GM12892 (cell line): ENCODE measurements at regions not wholly inside any gene's neighbourhood (a gene's known extent, or its start where the extent isn't known, plus 50 kb on each side); places are given as distances from the start of the nearest gene placed in this dataset.
"Not testable (repeated sequence)": the region's sequence is repeated elsewhere in the genome, so short reads cannot be mapped to it uniquely, and the experiment has no call there.

Experiments
- DNase-seq: peaks from one replicate; pipeline ENCODE4 v3.0.0; 2011; ENCODE audit not compliant: insufficient read length
- FAIRE-seq: peaks from 2 replicates; lab custom pipeline; 2011; peaks lifted over from hg19 to GRCh38; lab: Jason Lieb, UNC
- POLR2A ChIP-seq: IDR thresholded peaks from 2 replicates; pipeline ENCODE4 v1.6.1; 2011; ENCODE audit warnings: low read depth, low read length, control low read depth
- POLR2AphosphoS5 ChIP-seq: IDR thresholded peaks from 2 replicates; pipeline ENCODE4 v1.6.1; 2011; ENCODE audit warnings: low read depth, low read length, control low read depth
- TAF1 ChIP-seq: IDR thresholded peaks from 2 replicates; pipeline ENCODE4 v1.6.1; 2011; ENCODE audit warnings: low read depth, mild to moderate bottlenecking, control low read depth, low read length, borderline replicate concordance

- TF ChIP-seq TAF1: no peak
- TF ChIP-seq POLR2AphosphoS5: no peak
- FAIRE-seq (no peak), DNase-seq (no peak)
Measured at GRCh38 chr17:34055606-34056005, 199.5 kb upstream of the CCL2 start.

- no peak for TF ChIP-seq POLR2AphosphoS5
- TF ChIP-seq TAF1: no peak
- TF ChIP-seq POLR2A: no peak
- FAIRE-seq (no peak), DNase-seq (no peak)
Measured at GRCh38 chr17:34059423-34060220, 195.5 kb upstream of the CCL2 start.

GRCh38 chr17:34066528-34066927, 188.6 kb upstream of the CCL2 start:
- no peak for FAIRE-seq
- no peak for DNase-seq
- no peak for TF ChIP-seq POLR2AphosphoS5
- TF ChIP-seq POLR2A: no peak
- no peak for TF ChIP-seq TAF1

- FAIRE-seq (no peak), DNase-seq (no peak)
- TF ChIP-seq POLR2AphosphoS5 (no peak), POLR2A (no peak), TAF1 (no peak)
Measured at GRCh38 chr17:34067011-34067410, 188.1 kb upstream of the CCL2 start.

- no peak for TF ChIP-seq POLR2AphosphoS5
- no peak for TF ChIP-seq TAF1
- TF ChIP-seq POLR2A: no peak
- FAIRE-seq (no peak), DNase-seq (no peak)
Measured at GRCh38 chr17:34068571-34068970, 186.5 kb upstream of the CCL2 start.

GRCh38 chr17:34070712-34071111, 184.4 kb upstream of the CCL2 start:
- DNase-seq (no peak), FAIRE-seq (no peak)
- TF ChIP-seq POLR2A (no peak), POLR2AphosphoS5 (no peak), TAF1 (no peak)

- FAIRE-seq (no peak), DNase-seq (no peak)
- TF ChIP-seq TAF1 (no peak), POLR2A (no peak), POLR2AphosphoS5 (no peak)
Measured at GRCh38 chr17:34071886-34072420, 183.1 kb upstream of the CCL2 start.

- DNase-seq: no peak
- TF ChIP-seq TAF1 (no peak), POLR2AphosphoS5 (no peak), POLR2A (no peak)
- no peak for FAIRE-seq
Measured at GRCh38 chr17:34075076-34075475, 180.0 kb upstream of the CCL2 start.

GRCh38 chr17:34076743-34077631, 178.1 kb upstream of the CCL2 start:
- TF ChIP-seq POLR2A (no peak), TAF1 (no peak), POLR2AphosphoS5 (no peak)
- DNase-seq: no peak
- FAIRE-seq: no peak

- peak; percentile 6 for DNase-seq
- TF ChIP-seq POLR2AphosphoS5 (no peak), POLR2A (no peak), TAF1 (no peak)
- FAIRE-seq: no peak
Measured at GRCh38 chr17:34081269-34081668, 173.8 kb upstream of the CCL2 start.

- FAIRE-seq: no peak
Measured at GRCh38 chr17:34082404-34082803, 172.7 kb upstream of the CCL2 start.

GRCh38 chr17:34089042-34089441, 166.0 kb upstream of the CCL2 start:
- not testable (repeated sequence) for FAIRE-seq, DNase-seq

More at GRCh38 chr17:34082404-34082803, 172.7 kb upstream of the CCL2 start:
- no peak for DNase-seq
- TF ChIP-seq POLR2A (no peak), POLR2AphosphoS5 (no peak), TAF1 (no peak)
